CD1c-positive myeloid dendritic cell (primary cell): ENCODE measurements at regions not wholly inside any gene's neighbourhood (a gene's known extent, or its start where the extent isn't known, plus 50 kb on each side); places are given as distances from the start of the nearest gene placed in this dataset.
A peak's percentile ranks its signal among the peaks of the same experiment; 100 is the strongest.

Experiments
- DNase-seq: peaks from one replicate; pipeline ENCODE4 v3.0.0-alpha.2; 2016; ENCODE audit errors: extremely low spot score

- DNase-seq: no peak
These were observed 72.3 kb downstream of the FAM76B start for GRCh38 chr11:95717314-95717713.

- DNase-seq: no peak
These were observed 73.3 kb downstream of the FAM76B start for GRCh38 chr11:95716266-95716665.

GRCh38 chr11:95715777-95716241 lies 73.8 kb downstream of the FAM76B start:
- no peak for DNase-seq

- no peak for DNase-seq
These were observed 74.5 kb downstream of the FAM76B start for GRCh38 chr11:95714843-95715776.

GRCh38 chr11:95713428-95713827 lies 76.2 kb downstream of the FAM76B start:
- DNase-seq: no peak

- DNase-seq: no peak
These were observed 77.7 kb downstream of the FAM76B start for GRCh38 chr11:95711945-95712221.

- DNase-seq: no peak
These were observed 78.2 kb downstream of the FAM76B start for GRCh38 chr11:95711162-95711944.

GRCh38 chr11:95708681-95709080 lies 80.9 kb downstream of the FAM76B start:
- no peak for DNase-seq

GRCh38 chr11:95706974-95707387 lies 82.6 kb downstream of the FAM76B start:
- no peak for DNase-seq

- peak; percentile 86 for DNase-seq
These were observed 84.0 kb downstream of the FAM76B start for GRCh38 chr11:95705485-95706124.

- no peak for DNase-seq
These were observed 84.7 kb downstream of the FAM76B start for GRCh38 chr11:95704865-95705264.

- no peak for DNase-seq
These were observed 86.5 kb downstream of the FAM76B start for GRCh38 chr11:95703049-95703448.

GRCh38 chr11:95702526-95702925 lies 87.1 kb downstream of the FAM76B start:
- no peak for DNase-seq

- DNase-seq: peak; percentile 10
These were observed 89.1 kb downstream of the FAM76B start for GRCh38 chr11:95700471-95700817.

GRCh38 chr11:95699631-95700470 lies 89.7 kb downstream of the FAM76B start:
- DNase-seq: no peak

- peak; percentile 8 for DNase-seq
These were observed 90.7 kb downstream of the FAM76B start for GRCh38 chr11:95698676-95699557.

GRCh38 chr11:95697614-95698408 lies 91.8 kb downstream of the FAM76B start:
- peak; percentile 66 for DNase-seq

- no peak for DNase-seq
These were observed 94.4 kb downstream of the FAM76B start for GRCh38 chr11:95695181-95695580.

- no peak for DNase-seq
These were observed 96.3 kb downstream of the FAM76B start for GRCh38 chr11:95693298-95693697.
